ENCODE measurements at regions not wholly inside any gene's neighbourhood (a gene's known extent, or its start where the extent isn't known, plus 50 kb on each side); places are given as distances from the start of the nearest gene placed in this dataset.

GRCh38 chr12:107564946-107565345, 120.7 kb upstream of the PWP1 start:
- DNase-seq (ENCODE audit: low read depth in 4 of 4, low spot score in 3 of 4) = peak in 1 of 4 donors; percentile 9

- DNase-seq (ENCODE audit: low read depth in 4 of 4, low spot score in 3 of 4) = no peak
These were observed 120.0 kb upstream of the PWP1 start for GRCh38 chr12:107565551-107565950.

GRCh38 chr12:107567876-107568619, 117.6 kb upstream of the PWP1 start:
- no peak for DNase-seq (ENCODE audit: low read depth in 4 of 4, low spot score in 3 of 4)

- no peak for DNase-seq (ENCODE audit: low read depth in 4 of 4, low spot score in 3 of 4)
These were observed 116.9 kb upstream of the PWP1 start for GRCh38 chr12:107568718-107569117.

- DNase-seq (ENCODE audit: low read depth in 4 of 4, low spot score in 3 of 4) = no peak
These were observed 114.9 kb upstream of the PWP1 start for GRCh38 chr12:107570721-107571120.

- DNase-seq (ENCODE audit: low read depth in 4 of 4, low spot score in 3 of 4) = no peak
These were observed 114.1 kb upstream of the PWP1 start for GRCh38 chr12:107571492-107571891.

- DNase-seq (ENCODE audit: low read depth in 4 of 4, low spot score in 3 of 4) = no peak
These were observed 110.9 kb upstream of the PWP1 start for GRCh38 chr12:107574691-107575090.

GRCh38 chr12:107580750-107581618, 104.6 kb upstream of the PWP1 start:
- DNase-seq (ENCODE audit: low read depth in 4 of 4, low spot score in 3 of 4) = peak in 1 of 4 donors; percentile 9

GRCh38 chr12:107581619-107582015, 104.0 kb upstream of the PWP1 start:
- no peak for DNase-seq (ENCODE audit: low read depth in 4 of 4, low spot score in 3 of 4)

- DNase-seq (ENCODE audit: low read depth in 4 of 4, low spot score in 3 of 4) = no peak
These were observed 102.0 kb upstream of the PWP1 start for GRCh38 chr12:107583551-107583950.

- no peak for DNase-seq (ENCODE audit: low read depth in 4 of 4, low spot score in 3 of 4)
These were observed 101.0 kb upstream of the PWP1 start for GRCh38 chr12:107584563-107584962.

- DNase-seq (ENCODE audit: low read depth in 4 of 4, low spot score in 3 of 4) = no peak
These were observed 99.2 kb upstream of the PWP1 start for GRCh38 chr12:107586256-107586970.

- DNase-seq (ENCODE audit: low read depth in 4 of 4, low spot score in 3 of 4) = no peak
These were observed 95.2 kb upstream of the PWP1 start for GRCh38 chr12:107590413-107590812.

- no peak for DNase-seq (ENCODE audit: low read depth in 4 of 4, low spot score in 3 of 4)
These were observed 94.7 kb upstream of the PWP1 start for GRCh38 chr12:107590814-107591375.

- no peak for DNase-seq (ENCODE audit: low read depth in 4 of 4, low spot score in 3 of 4)
These were observed 91.8 kb upstream of the PWP1 start for GRCh38 chr12:107593713-107594381.

- no peak for DNase-seq (ENCODE audit: low read depth in 4 of 4, low spot score in 3 of 4)
These were observed 90.6 kb upstream of the PWP1 start for GRCh38 chr12:107594995-107595394.

GRCh38 chr12:107597695-107598410, 87.7 kb upstream of the PWP1 start:
- DNase-seq (ENCODE audit: low read depth in 4 of 4, low spot score in 3 of 4) = no peak

GRCh38 chr12:107598906-107599305, 86.7 kb upstream of the PWP1 start:
- no peak for DNase-seq (ENCODE audit: low read depth in 4 of 4, low spot score in 3 of 4)

GRCh38 chr12:107600581-107601144, 84.9 kb upstream of the PWP1 start:
- no peak for DNase-seq (ENCODE audit: low read depth in 4 of 4, low spot score in 3 of 4)

Data from right renal pelvis (tissue), 4 donors.